ENCODE measurements at regions not wholly inside any gene's neighbourhood (a gene's known extent, or its start where the extent isn't known, plus 50 kb on each side); places are given as distances from the start of the nearest gene placed in this dataset.
"Not testable (repeated sequence)": the region's sequence is repeated elsewhere in the genome, so short reads cannot be mapped to it uniquely, and the experiment has no call there.

DNA sequence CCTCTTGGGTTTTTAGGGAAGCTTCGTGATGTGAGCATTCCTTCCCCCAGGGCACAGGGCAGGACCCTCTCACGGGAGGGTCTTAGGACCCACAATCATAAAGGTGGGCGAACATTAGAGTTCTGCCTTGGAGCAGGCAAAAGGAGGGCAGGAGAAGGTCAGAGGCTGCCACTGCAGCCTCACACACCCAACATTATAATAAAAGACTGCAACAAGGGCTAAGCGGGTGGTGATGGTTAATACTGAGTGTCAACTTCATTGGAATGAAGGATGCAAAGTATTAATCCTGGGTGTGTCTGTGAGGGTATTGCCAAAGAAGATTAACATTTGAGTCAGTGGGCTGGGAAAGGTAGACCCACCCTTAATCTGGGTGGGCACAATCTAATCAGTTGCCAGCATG lies 206.6 kb upstream of the C2CD4B start:
- not testable (repeated sequence) for DNase-seq (ENCODE audit: low read depth)

DNA sequence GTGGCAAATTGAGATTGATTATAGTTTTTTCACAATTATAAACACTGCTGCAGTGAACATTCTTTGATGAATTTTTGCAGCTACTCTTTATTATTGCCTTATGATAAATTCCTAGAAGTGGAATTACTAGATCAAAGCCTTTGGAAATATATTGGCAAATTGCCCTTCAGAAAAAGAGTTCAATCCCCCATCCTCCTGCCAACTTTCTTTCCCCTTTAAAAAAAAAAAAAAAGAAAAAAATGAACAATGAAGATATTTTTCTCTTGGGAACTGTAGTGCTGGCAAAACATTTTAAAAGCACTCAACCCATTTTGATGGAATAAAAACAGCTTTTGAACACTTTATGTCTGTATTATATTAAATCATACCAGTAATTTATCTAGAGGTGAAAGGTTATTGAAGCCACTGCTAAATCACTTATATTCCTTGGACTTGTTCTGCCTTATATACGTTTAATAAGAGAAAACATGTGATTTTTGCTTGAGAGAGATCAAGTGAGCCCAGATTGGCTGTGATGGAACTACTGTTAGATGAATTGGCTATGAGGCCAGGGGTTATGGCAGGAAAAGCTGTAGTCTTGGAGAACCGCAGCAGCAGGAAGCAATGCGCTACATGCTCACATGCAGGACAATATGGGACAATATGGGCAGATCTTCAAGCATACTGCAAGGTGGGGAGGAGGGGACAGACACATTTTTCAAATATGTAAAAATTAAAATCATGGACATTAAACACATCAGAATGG lies 212.8 kb upstream of the C2CD4B start:
- no peak for DNase-seq (ENCODE audit: low read depth)

GRCh38 chr15:62378772-62379498 lies 213.8 kb upstream of the C2CD4B start:
- DNase-seq (ENCODE audit: low read depth) = no peak

GRCh38 chr15:62380011-62380410 lies 214.9 kb upstream of the C2CD4B start:
- no peak for DNase-seq (ENCODE audit: low read depth)

DNA sequence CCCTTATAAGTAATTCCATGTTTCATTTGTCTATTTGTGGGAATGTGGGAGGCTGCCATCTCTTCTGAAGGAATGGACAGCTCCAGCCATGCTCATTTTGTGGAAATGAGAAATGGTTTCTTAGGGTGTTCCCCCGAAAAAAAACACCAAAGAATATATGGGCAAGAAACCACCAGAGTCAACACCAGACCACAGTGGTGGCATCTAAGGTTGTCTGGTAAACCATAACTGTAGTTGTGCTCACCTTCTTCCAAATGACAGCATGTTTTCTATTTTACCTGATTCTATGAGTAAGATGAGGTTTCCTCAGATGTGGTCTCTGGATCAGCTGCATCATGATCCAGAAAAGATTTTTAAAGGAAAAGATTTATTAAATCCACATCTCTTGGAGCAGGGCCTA lies 217.0 kb upstream of the C2CD4B start:
- no peak for DNase-seq (ENCODE audit: low read depth)

DNA sequence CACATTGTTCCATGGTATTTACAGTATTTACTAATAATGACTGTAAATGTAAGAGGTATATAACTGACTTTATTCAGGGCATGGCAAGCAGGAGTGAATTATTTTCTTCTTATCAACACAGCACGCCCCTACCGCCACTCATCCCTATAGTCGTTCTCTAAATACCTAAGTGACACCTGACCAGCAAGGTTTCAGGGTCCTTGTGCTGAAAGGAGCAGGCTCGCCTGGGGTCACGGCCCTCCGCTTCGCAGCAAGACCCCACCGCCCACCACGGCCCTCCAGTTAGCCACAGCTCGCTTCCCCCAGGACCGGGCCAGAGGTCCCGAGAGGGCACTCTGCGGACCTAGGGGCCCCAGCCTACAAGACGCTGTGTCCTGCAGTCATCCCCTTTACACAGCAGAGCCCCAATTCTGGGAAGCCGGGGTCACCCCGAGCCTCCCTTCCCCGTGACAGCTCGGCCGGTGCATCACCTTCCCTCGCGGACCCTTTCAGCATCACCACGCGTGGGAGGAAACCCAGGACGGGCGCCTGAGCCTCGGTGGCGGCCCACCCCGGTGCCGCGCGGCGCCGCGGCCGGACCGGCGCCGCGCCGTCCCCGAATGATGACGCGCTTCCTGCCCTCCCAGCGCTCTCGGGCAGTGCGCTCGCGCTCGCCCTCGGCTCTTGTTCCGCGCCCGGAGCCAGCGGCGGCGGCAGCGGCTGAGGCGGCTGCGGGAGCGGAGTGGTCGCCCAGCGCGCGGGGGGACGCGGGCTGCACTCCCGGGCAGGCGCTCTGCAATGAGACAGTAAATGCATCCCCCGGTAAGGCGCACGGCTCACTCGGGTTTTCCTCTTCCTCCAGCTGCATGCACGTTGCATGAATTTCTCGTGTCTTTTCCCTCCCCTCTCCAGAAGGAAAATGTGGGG lies 225.1 kb upstream of the C2CD4B start, which contains the start of gene TLN2:
TSS of gene TLN2 (plus strand) at position 666 of the 906 bp plus-strand sequence.
- peak; percentile 65 for DNase-seq (ENCODE audit: low read depth)

- DNase-seq (ENCODE audit: low read depth) = peak; percentile 5
Observed at GRCh38 chr15:62390791-62391640, 225.9 kb upstream of the C2CD4B start.

DNA sequence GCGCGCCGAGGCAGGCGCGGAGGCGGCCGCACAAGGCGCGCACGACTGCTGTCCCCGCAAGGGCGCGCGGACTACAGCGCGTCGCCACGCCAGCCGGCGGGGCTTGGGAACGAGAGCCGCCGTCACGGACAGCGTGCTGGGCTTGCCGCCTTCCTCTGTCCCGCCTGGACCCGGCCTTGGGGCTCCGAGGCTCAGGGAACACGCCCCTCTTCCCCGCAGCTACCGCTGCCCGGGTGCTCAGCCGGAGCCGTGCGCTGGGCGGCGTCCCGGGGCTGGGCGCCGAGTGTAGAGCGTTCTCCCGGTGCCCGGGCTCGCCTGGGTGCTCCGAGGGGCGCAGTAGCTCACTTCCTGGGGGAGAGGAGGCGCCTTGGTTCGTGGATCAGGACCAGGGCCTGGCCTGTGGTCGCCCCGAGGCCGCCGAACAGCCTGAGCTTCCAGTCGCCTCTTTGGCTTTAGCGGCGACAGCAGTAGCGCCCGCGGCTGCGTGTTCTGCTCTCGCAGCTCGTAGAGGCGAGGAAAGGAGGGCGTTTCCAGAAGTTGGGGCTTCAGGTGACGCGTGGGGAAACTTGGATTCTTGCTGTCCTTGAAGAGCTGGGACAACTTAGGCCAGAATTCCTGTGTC lies 226.7 kb upstream of the C2CD4B start:
- peak; percentile 15 for DNase-seq (ENCODE audit: low read depth)

GRCh38 chr15:62392376-62392775 lies 227.3 kb upstream of the C2CD4B start:
- no peak for DNase-seq (ENCODE audit: low read depth)

GRCh38 chr15:62393196-62393595 lies 228.1 kb upstream of the C2CD4B start:
- DNase-seq (ENCODE audit: low read depth) = no peak

DNA sequence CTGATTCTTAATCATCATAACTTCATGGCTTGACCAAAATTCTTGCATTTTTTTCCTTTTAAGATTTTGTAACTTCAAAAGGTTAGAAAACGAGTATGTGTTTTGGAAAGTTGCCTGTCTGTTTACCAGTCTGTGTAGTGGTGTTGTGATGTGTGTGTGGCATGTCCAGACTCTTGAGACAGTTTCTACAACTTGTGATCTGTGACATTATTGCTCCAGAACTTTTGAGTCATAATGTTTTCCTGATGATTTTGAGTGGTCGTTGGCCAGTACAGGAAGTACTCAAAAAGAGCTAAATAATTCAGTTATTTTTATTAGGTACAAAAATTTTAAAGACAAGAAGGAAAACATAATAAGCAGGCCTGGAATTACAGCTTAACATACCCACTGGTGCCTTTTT lies 229.0 kb upstream of the C2CD4B start:
- no peak for DNase-seq (ENCODE audit: low read depth)

DNA sequence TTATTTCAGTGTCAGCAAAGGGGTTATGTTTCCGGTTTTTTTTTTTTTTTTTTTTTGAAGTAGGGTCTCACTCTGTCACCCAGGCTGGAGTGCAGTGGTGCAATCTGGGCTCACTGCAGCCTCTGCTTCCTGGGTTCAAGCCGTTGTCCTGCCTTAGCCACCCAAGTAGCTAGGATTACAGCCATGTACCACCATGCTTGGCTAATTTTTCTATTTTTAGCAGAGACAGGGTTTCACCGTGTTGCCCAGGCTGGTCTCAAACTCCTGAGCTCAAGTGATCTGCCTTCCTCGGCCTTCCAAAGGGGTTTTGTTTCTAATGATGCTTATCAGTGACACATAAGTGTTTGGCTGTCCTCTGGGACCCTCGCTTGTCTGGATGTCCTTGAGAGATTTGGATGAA lies 235.7 kb upstream of the C2CD4B start:
- no peak for DNase-seq (ENCODE audit: low read depth)

- DNase-seq (ENCODE audit: low read depth) = no peak
Observed at GRCh38 chr15:62402687-62403086, 237.6 kb upstream of the C2CD4B start.

DNA sequence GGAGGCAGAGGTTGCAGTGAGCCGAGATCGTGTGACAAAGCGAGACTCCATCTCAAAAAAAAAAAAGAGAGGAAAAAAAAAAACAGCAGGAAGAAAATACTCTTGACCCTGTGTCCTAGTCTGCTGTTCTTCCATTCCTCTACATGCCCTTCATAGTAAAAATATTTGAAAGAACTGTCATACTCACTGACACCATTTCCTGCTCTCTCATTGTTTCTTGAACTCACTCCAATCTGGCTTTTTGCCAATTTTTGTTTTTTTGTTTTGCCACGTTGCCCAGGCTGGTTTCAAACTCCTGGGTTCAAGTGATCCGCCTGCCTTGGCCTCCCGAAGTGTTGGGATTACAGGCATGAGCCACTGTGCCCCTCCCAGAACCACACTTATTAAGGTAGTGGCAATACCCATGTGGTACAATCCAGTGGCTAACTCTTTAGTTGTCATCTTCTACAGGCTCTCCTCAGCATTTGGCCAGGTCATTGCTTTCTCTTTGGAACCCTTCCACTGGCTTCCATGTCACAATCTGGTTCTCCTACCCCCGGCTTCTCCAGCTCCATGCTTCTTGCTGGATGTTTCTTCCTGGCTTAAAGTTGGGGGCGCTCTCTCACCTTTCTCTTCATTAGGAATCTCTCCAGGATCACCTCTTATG lies 238.2 kb upstream of the C2CD4B start:
- no peak for DNase-seq (ENCODE audit: low read depth)

DNA sequence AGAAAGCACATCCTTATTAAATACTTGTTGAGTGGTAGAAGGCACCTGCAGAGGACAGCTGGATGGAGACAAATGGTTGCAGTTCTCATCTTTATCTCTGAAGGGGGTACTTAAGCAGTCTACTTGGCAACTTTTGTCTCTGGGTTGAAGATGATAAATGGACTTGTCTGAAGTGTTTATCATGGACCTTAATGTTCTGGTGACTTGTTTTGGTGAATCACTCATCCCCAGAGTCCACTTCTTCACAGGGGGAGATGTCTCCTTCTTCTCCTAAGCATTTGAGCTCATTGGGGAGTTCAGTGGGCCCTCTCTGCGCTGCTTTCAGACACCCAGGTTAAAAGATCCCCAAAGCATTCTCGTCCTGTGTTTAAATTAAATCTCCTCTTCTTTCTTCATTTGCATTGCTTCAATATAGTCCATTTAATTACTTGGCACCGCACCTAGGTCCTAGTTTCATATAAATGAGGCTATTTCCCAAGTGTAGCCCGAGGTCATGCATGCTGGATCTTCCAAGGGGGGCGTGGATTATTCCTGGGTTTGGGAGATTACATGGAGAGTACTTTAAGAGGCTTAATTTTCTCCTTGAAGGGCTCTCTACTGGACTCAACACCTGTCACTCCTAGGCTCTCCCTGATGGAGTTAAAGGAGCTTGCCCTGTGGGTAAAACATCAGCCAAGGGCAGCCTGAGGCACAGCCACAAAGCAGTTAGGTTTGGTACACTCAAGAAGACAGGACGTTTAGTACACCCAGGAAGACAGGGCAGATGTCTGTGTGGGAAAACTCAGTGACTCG lies 239.3 kb upstream of the C2CD4B start:
- DNase-seq (ENCODE audit: low read depth) = no peak

DNA sequence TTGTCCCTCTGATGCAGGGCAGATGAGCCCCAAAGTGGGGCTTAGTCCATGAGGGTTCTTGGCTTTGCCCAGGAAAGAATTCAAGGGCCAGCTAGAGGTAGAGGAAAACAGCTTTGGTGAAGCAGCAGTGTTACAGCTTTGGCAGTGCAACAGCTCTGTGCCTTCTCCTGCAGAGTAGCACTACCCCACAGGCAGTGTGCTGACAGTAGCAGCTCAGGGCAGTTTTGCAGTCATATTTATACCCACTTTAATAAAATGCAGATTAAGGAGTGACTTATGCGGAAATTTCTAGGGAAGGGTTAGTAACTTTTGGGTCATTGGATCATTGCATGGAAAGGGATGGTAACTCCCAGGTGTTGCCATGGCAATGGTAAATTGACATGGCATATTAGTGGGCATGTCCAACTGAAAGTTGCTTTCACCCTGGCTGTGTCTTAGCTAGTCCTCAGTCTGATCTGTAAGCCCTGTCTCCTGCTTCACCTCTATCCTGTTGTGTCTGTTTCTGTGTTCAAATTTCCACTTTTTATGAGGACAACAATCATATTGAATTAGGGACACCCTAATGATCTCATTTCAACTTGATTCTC lies 241.3 kb upstream of the C2CD4B start:
- no peak for DNase-seq (ENCODE audit: low read depth)

- DNase-seq (ENCODE audit: low read depth) = no peak
Observed at GRCh38 chr15:62407216-62407615, 242.1 kb upstream of the C2CD4B start.

DNA sequence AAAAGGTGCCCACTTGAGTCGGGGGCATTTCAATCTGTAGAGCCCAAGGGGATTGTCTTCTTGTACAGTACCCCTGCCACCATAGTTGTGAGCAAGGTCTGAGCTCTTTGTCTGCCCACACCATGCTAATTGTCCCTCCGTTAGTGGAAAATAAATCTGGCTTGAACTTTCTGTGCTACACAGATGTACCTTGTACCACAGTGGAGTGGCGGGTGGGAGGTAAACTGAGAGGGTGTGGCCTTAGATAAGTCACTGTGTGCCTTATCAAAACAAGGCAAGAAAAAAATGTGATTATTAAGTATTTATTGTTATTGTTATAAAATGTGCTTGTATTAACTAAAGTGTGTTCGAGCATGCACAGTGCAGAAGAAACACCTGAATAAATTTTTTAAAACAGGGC lies 242.9 kb upstream of the C2CD4B start:
- DNase-seq (ENCODE audit: low read depth) = no peak

DNA sequence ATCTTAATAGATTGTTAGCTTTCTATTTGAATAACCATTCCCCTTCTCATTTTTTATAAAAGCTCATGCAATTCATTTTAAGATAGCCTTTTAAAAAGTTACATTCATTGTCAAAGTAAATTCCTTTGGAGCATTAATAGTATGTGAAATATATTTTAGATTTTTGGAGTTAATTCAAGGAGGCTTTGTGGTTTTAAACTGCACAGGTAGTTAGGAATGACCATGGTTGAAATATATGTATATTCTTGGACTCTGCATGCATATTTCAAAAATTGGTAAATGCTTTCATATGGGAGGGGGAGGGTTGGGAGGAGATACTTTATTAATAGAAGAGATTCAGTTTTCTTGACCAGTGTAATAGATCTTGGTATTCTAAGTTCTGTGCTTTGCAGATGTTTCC lies 244.4 kb upstream of the C2CD4B start:
- no peak for DNase-seq (ENCODE audit: low read depth)
